GM06990 (cell line): ENCODE measurements at regions not wholly inside any gene's neighbourhood (a gene's known extent, or its start where the extent isn't known, plus 50 kb on each side); places are given as distances from the start of the nearest gene placed in this dataset.

ENCODE experiments used
- DNase-seq: peaks from one replicate; pipeline ENCODE4 v3.0.0-alpha.2; 2011; ENCODE audit not compliant: insufficient read length; ENCODE audit errors: extremely low read depth
- H3K27me3 ChIP-seq: replicated peaks from 2 replicates; pipeline ENCODE4 v1.6.0; 2011; ENCODE audit warnings: low read length; ENCODE audit not compliant: control insufficient read depth, insufficient read depth
- H3K36me3 ChIP-seq: 2 replicates; pipeline ENCODE4 v1.5.1; 2011; ENCODE audit warnings: low read length; ENCODE audit not compliant: control insufficient read depth, insufficient read depth
- H3K4me3 ChIP-seq: replicated peaks from 2 replicates; pipeline ENCODE4 v1.5.1; 2011; ENCODE audit warnings: low read depth, mild to moderate bottlenecking, control low read depth, low read length
- TF ChIP-seq, protein P1 (sequence below): IDR thresholded peaks from 2 replicates; pipeline ENCODE4 v1.5.1; 2011; ENCODE audit warnings: low read length, control low read depth, mild to moderate bottlenecking, inconsistent platforms; ENCODE audit not compliant: insufficient read depth, poor library complexity, severe bottlenecking

DNA sequence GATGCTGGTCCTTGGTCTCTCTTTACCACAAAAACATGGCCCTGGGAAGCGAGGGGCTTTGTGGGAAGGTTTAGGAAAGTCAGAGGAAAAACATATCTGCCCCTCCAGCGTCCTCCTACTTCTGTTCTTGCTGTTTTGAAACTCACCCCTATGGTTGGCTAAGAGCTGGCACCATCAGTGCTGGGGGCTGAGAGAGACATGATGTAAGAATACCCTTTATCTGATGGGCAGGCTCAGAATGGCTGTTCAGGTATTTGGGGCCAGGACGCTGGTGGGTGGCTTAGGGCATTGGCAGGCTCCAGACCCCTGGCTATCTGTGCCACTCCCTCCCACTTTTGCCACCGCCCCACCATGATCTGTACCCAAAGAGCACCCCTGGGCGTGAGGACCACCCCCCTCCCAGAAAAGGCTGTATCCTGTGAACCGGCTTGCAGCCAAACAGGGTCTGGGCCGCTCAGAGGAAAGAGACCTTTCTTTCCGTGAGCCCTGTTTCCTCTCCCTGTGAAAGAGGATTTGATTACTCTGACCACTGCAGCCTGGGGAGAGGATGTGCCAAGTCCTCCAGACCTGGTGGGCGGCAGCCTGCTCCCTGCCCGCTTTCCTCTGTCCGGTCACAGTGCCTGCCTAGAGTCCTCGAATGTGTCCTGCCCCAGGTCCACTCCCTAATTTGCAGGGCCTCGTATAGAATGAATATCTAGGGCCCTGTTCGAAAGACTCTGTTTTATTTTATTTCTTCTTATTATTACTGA is 61.3 kb upstream of the SLC6A6 start:
- Histone ChIP-seq H3K36me3 (no peaks in the 10 kb centered on the region), H3K4me3 (no peak overlapping the region), H3K27me3 (no peaks in the 10 kb centered on the region; the same call in 1 of the 2 replicates)
- no peak for DNase-seq
- TF ChIP-seq, protein P1, sequence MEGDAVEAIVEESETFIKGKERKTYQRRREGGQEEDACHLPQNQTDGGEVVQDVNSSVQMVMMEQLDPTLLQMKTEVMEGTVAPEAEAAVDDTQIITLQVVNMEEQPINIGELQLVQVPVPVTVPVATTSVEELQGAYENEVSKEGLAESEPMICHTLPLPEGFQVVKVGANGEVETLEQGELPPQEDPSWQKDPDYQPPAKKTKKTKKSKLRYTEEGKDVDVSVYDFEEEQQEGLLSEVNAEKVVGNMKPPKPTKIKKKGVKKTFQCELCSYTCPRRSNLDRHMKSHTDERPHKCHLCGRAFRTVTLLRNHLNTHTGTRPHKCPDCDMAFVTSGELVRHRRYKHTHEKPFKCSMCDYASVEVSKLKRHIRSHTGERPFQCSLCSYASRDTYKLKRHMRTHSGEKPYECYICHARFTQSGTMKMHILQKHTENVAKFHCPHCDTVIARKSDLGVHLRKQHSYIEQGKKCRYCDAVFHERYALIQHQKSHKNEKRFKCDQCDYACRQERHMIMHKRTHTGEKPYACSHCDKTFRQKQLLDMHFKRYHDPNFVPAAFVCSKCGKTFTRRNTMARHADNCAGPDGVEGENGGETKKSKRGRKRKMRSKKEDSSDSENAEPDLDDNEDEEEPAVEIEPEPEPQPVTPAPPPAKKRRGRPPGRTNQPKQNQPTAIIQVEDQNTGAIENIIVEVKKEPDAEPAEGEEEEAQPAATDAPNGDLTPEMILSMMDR, result no peak

DNA sequence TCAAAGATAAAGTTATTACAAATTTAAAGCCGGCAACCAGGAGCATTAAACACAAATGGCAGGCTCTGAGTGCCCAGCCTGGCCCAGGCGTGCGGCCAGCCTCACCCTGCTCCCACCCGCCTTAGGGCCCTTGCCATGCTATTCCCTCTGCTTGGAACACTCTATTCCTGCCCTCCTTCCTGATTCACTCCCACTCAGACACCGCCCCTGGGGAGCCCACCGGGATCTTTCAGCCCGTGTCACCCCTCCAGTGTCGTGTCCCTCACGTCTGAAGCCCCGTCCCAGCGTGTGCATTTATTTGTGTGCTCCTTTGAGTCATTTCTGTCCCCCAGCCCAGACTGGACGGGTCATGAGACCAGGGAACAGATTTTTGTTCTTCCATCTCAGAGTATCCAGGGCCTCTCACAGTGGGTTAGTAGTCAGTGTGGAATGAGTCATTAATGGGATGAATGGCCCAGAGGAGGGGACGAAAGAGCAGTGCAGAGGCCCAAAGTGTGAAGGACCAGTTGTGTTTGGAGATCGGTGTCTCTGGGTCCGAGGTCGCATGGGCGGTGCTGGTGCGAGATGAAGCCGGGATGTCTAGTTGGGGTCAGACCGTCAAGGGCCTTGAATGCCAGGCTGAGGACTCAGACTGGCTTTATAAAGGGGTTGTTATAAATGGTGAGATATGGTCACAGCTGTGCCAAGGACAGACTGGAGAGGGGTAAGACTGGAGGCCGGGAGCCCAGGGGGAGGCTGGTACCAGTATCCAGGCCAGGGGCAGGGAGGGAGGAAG is 58.9 kb upstream of the SLC6A6 start:
- H3K4me3 ChIP-seq, result no peak overlapping the region
- TF ChIP-seq, protein P1, result no peak
- H3K27me3 ChIP-seq, result no peaks in the 10 kb centered on the region; the same call in 1 of the 2 replicates
- no peaks in the 10 kb centered on the region for H3K36me3 ChIP-seq
- no peak for DNase-seq

DNA sequence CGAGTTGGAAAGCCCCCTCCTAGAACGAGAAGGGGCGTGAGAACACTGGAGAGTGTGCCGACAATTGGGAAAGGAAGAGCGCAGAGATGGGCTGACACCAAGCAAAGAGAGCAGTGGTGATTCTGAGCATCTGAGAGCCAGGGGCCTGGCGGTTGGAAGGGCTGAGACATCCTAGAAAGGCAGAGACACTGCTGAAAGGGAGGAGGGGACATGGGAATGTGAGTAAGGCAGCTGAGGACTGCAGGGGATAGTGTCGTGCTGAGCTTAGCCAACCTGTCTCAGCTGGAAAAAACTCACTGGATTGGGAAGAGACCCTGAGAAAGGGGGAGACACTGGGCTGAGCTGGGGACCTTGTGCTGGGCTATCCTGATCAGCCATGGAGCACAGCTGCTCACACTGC is 58.1 kb upstream of the SLC6A6 start:
- Histone ChIP-seq H3K4me3 (no peak overlapping the region), H3K27me3 (no peaks in the 10 kb centered on the region; the same call in 1 of the 2 replicates), H3K36me3 (no peaks in the 10 kb centered on the region)
- DNase-seq, result no peak
- TF ChIP-seq, protein P1, result no peak

DNA sequence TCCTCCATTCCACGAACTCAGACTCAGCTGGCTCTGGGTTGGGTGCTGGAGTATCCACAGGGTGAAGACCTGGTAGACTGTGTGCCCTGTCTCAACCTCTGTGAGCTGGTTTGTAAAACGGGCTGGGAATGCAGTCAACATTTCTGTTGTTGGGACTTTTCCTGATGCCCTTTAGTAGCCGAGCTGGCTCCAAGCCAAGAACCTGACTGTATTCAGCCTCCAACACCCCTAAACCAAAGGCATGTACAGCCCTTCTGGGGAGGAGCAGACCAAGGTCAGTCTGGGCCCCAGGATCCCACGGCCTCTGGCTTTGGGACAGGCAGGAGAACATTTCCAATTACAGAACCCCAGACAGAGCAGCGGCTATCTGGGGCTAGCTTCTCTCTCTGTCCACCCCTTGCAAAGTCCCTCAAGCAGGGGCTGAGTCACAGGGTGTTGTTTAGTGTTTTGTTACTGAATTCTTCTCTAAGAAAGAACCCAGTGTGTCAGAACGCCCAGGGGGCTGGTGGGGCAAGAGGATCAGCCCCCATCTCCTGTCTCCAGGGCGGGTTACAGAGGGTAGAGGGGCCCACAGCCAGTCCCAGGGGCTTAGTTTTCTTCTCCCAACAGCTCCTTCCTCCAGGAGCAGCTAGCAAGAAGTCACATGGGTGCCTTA is 56.8 kb upstream of the SLC6A6 start:
- no peak for DNase-seq
- H3K27me3 ChIP-seq, result no peaks in the 10 kb centered on the region; the same call in 1 of the 2 replicates
- no peak overlapping the region for H3K4me3 ChIP-seq
- no peaks in the 10 kb centered on the region for H3K36me3 ChIP-seq
- TF ChIP-seq, protein P1, result no peak

DNA sequence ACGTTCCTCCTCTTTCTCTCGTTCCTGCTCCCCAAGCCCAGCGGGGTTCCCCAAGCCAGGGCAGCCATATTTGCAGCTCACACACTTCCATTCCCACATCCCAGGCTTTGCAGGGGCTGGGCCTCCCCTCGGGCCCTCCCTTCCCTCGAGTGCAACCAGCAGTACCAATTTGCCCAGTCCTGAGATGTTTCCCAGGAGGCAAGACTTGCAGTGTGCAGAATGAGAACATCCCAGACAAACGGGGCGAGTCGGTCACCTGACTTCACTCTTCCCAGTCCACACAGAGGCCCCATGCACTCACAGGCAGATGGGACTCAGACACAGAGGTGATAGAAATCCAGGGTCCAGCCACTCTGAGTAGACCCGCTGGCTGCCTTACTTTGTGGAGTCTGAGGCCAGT is 56.2 kb upstream of the SLC6A6 start:
- Histone ChIP-seq H3K36me3 (no peaks in the 10 kb centered on the region), H3K27me3 (no peaks in the 10 kb centered on the region; the same call in 1 of the 2 replicates), H3K4me3 (no peak overlapping the region)
- DNase-seq, result no peak
- TF ChIP-seq, protein P1, result no peak
